Thyroid gland (tissue), 4 donors: ENCODE measurements at regions not wholly inside any gene's neighbourhood (a gene's known extent, or its start where the extent isn't known, plus 50 kb on each side); places are given as distances from the start of the nearest gene placed in this dataset.

Experiments used
- CTCF ChIP-seq, 6 experiments: fragments of 200-600 bp in 3 of 6; fragments of 450-650 bp in 3 of 6; sonication (generic) in 3 of 6; IDR thresholded peaks; one replicate each; pipeline ENCODE4 v1.5.1; 2016 to 2019; ENCODE audit warnings: antibody characterized with exemption in 6 of 6, mild to moderate bottlenecking in 2 of 6, inconsistent platforms in 1 of 6, moderate library complexity in 1 of 6
- POLR2A ChIP-seq, 2 donors: fragments of 450-650 bp; IDR thresholded peaks; one replicate each; pipeline ENCODE4 v1.6.1; 2017; ENCODE audit warnings: antibody characterized with exemption in 2 of 2, mild to moderate bottlenecking in 2 of 2, moderate library complexity in 1 of 2

- TF ChIP-seq POLR2A (IDR thresholded peaks at IDR 0.05) (no peak), CTCF (IDR thresholded peaks at IDR 0.05) (no peak)
Measured at GRCh38 chr1:157376681-157377080, 175.6 kb downstream of the FCRL5 start.
